ENCODE measurements at regions not wholly inside any gene's neighbourhood (a gene's known extent, or its start where the extent isn't known, plus 50 kb on each side); places are given as distances from the start of the nearest gene placed in this dataset.

DNA sequence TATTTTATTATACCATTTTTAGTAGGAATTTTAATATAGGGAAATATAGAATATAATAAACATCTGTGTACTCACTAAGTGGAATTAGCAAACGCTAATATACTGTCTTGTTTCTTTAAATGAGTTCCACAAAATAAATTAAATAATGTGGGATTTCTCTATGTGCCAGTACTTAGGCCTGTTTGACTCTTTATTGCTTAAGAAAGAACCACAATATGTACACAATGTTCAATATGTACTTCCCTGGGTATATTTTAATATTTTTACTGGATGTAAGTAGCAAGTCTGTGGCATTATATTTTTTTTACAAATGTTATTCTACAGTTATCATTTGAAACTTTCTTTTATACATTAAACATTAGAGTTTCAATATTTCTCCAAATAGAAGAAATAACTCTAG is 92.5 kb upstream of the CARD18 start:
- no peak for DNase-seq (ENCODE audit: low read depth in 2 of 2)

DNA sequence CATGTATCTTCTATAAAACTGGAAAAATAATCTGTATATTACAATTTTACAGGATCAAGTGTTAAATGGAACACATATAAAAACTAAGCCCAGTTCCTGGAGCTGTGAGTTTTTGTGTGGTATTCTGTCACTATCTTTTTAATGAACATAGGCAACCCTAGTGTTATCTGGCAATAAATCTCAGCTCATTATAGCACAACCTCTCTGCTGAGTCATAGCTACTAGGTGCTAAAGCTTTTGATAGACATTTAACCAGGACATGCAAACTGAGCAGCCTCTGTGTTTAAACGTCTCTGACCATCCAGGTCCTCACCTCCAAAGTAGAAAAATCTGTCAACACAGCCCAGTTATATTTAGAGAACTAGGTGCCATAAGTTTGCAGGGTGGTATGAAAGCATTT is 91.0 kb upstream of the CARD18 start:
- DNase-seq (ENCODE audit: low read depth in 2 of 2): no peak

DNA sequence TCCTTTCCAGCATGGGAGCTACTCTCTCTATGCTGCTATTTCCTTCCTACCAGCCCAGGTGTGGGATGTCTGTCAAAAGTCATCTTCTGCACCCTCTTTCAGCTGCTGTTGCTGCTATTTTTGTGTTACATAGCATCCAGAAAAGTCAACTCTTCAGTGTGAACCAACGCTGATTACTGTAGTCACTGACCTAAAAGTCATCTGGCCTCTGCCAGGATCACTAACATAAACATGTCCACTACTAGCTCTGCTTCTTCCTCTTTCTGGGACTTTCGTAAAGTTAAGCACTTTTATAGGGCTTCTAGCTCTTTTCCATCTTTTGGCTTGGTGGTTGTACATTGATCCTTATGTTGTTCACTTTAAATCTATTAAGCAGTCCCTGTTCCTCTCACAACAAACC is 90.2 kb upstream of the CARD18 start:
- DNase-seq (ENCODE audit: low read depth in 2 of 2): no peak

DNA sequence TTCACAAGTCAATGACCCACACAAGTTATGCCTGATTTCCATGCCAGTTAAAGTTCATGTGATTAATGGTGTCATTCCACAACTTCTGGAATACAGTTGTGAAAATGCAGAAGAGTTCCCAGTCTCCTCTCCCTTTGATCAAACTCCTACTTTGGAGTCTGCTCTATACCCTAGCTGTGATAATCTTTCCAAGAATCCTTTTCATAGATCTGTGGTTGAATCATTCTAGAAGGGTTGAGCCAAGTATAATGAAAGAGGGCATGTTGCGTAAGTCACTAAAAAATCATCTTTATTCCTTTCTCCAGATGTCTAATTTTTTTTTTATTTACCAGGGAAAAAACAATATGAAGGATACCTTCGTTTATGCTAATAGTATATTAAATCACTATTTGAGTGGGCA is 89.7 kb upstream of the CARD18 start:
- DNase-seq (ENCODE audit: low read depth in 2 of 2): no peak

DNA sequence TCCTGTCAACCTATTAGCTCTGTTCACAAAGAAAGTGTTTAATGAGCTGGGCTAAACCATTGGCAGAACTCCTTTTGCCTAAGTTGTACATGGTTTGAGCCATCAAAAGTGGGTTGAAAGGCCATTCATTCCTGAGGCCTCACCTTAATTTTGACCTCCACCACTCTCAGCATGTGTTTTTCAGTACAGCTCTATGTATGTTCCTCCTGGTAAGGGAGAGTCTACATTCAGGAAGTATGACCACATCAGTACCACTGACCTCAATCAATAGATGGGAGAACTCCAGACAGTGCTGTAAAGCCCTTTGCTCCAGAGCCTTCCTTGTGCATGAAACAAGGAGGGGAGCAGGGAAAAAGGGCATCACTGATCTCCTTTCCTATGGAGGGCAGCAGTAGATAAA is 87.8 kb upstream of the CARD18 start:
- no peak for DNase-seq (ENCODE audit: low read depth in 2 of 2)

DNA sequence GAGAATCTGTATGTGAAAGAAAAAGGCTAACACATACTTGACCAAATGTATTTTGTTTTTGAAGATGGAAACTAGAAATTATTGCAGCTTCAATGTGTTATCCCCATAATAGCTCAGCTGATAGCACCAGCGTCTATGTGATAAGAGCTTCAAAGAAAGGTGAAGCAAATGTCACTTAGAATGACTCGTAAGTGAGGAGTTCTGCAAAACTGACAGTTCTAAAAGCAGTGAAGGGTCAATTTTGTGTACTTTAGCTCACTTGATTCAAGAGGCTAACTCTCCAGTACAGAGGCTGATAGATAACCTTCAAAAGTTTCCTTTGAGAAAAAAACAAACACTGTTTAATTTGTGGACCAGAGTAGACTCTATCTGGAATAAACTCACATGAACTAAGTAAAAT is 87.2 kb upstream of the CARD18 start:
- no peak for DNase-seq (ENCODE audit: low read depth in 2 of 2)

DNA sequence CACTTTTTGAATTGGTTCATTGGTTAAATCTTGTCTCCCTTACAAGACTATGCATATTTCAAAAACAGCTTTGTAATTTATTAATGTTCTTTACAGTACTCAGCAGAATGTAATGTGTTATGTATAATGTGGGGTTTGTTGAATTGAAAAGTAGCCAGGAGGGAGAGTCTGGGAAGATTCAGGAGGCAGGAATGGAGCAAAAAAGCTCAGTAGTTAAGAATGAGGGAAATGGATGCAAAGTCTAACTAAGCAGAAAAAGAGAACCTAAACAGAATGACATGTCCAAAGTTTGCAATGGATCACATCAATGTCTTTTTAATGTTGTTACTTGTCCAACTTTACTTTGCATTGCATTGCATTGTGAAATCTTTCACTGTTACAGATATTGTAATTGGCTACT is 86.5 kb upstream of the CARD18 start:
- DNase-seq (ENCODE audit: low read depth in 2 of 2): no peak

DNA sequence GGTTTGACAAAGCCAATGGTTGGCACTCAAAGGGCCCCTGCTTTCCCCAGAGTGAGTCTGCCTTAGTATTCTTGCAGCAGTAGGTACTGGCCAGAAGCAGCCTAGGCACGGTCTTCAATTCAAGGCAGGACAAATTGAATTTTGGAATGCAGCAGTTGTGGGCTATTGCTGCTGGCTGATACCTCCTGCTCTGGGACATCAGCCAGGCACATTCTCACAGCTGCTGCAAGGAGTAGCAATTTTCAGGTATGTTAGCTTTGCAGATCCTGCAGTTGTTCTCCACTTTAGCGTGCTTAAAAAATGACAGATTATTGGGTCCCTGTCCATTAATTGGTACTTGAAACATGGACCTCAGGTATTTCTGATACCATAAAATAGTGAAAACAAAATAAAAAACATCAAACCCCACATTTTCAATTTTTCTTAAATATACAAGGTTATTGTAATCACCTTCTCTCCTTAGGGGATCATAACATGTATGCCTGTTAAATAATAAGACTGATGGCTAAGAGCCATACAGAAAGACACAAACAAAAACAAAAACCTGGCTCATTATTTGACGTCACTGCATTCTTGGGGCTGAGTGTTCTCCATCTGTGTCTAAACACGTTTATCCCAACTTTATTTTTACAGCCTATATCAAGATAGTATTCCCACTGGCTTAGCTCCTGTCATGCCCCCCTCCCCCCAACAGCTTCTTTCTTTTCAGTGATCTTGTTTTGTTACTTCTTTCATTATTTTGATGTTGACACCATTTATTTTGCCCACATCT is 85.1 kb upstream of the CARD18 start:
- DNase-seq (ENCODE audit: low read depth in 2 of 2): no peak

DNA sequence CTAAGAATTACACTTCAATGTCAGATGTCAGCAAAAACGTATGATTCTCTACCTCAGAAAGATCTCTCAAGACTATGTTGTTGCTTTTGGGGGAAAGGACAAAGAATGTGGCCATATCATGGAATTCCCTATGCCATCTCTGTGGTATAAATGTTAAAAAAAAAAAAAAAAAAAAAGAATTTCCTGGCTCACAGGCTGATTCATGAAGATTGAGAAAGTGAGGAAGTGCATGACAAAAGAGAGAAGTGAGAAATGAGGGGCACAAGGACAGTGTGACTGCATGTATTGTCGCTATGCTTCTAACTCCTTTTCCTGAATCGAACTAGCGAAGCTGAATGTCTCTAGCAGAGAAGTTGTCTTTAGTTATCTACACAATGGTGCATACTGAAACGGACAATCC is 80.6 kb upstream of the CARD18 start:
- DNase-seq (ENCODE audit: low read depth in 2 of 2): no peak

DNA sequence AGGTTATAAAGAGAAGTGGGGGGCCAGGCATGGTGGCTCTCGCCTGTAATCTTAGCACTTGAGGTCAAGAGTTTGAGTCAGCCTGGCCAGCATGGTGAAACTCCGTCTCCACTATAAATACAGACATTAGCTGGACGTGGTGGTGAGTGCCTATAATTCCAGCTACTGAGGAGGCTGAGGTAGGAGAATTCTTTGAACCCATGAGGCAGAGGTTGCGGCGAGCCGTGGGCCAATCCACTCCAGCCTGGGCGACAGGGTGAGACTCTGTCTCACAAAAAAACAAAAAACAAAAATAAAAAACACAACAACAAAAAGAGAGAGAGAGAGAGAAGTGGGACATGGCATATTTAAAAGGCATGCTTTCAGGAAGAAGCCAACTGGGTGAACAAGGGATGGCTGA is 80.1 kb upstream of the CARD18 start:
- no peak for DNase-seq (ENCODE audit: low read depth in 2 of 2)

DNA sequence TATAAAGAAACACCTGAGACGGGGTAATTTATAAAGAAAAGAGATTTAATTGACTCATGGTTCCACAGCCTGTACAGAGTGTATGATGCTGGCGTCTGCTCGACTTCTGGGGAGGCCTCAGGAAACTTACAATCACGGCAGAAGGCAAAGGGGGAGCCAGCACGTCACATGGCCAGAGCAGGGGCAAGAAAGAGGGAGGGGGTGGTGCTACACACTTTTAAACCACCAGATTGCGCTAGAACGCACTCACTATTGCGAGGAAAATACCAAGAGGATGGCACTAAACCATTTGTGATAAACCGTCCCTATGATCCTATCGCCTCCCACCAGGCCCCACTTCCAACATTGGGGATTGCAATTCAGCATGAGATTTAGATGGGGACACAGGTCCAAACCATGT is 79.7 kb upstream of the CARD18 start:
- no peak for DNase-seq (ENCODE audit: low read depth in 2 of 2)

DNA sequence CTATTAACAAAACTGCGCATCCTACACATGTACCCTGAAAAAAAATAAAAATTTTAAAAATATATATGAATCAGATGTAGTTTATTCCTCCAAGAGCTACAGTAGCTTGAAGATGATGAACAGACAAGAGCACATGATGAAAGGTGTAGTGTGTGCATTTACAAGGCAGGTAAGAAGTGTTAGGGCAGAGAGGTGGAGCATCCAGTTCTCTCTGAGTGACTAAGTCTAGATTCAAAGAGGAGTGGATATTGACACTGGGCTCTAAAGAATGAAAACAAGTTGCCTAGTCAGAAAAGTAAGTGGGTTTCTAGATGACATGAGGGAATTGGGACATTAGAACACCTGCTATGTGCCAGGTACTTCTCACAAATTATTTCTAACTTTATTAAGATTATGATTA is 76.0 kb upstream of the CARD18 start:
- DNase-seq (ENCODE audit: low read depth in 2 of 2): no peak

DNA sequence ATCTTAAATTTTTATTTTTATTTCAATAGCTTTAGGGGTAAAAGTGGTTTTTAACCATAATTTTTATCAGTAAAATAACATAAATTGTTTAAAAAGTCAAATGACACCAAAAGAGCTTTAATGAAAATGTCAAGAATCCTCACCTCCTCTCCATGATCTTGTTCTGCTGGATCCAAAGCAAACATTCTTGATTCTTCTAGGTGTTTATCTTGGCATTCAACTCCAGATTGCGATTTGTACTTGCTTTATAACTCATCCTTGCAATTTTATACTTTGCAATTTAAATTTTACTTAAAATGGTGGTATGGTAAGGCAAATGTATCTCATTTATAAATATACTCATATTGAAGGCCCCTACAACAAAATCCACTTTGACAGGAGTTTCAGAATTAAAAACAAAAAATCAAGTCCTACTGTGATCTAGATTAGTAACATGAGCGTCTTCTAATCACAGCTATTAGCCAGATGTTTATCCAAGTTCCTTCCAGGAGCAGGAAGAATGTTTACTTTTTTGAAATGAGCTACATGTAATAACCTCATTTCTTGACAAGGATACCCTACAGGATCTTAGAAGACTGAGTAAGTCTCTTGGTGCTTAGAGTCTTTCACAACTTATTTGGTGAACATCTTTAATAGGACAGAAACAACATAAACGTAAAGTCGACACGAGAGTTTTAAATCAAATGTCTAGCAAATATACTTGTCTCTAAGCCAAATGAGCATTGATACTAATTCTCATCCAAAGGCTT is 72.4 kb upstream of the CARD18 start:
- DNase-seq (ENCODE audit: low read depth in 2 of 2): no peak

DNA sequence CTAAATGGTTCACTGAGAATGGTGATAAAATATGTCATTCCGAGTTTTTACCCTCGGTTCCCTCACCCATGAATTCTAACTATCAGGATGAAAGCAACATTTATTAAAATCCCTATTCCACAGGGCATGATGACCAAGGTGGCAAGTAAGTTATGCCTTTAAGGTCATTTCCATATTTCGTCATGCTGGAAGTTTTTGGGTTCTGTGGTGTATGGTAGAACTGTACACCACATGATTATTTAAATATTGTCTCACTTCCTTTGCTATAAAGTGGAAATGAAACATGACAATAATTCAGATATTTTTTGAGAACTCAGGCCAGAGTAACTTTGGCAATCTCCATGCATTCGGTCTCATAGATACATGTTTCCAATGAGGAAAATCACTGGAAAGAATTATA is 68.5 kb upstream of the CARD18 start:
- DNase-seq (ENCODE audit: low read depth in 2 of 2): no peak

DNA sequence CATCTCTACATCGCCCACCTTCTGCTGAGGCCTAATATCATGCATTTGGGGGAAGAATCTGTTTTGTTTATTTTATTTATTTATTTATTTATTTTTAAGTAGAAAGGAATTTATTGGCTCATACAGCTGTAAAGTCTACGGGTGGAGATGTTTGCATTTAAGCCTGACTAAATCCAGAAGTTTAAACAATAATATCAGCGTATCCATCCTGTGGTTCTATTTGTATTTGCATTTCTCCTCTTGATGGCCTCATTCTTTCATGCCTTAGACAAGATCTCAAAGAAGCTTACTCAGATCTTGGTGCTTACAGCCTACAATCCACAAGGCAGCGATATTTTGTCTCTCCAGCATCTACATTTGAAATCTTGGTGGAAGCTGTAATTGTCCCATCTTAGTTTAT is 67.1 kb upstream of the CARD18 start:
- DNase-seq (ENCODE audit: low read depth in 2 of 2): no peak

DNA sequence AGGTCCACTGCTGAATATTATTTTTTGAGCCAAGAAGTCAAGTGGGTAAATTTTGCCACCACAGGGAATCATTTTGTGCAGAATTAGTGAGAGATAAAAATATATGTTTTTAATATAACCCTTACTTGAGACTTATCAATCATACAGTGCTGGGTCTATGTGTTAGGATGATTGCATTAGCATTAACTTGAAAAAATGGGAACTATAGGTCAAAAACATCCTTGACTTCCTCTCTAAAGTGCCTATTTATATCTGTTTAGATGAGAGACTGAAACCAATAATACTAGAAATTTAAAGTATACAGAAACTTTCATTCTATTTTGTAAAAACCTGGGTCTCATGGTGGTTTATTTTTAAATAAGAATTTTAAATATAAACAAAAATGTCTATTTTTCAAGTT is 65.1 kb upstream of the CARD18 start:
- no peak for DNase-seq (ENCODE audit: low read depth in 2 of 2)

DNA sequence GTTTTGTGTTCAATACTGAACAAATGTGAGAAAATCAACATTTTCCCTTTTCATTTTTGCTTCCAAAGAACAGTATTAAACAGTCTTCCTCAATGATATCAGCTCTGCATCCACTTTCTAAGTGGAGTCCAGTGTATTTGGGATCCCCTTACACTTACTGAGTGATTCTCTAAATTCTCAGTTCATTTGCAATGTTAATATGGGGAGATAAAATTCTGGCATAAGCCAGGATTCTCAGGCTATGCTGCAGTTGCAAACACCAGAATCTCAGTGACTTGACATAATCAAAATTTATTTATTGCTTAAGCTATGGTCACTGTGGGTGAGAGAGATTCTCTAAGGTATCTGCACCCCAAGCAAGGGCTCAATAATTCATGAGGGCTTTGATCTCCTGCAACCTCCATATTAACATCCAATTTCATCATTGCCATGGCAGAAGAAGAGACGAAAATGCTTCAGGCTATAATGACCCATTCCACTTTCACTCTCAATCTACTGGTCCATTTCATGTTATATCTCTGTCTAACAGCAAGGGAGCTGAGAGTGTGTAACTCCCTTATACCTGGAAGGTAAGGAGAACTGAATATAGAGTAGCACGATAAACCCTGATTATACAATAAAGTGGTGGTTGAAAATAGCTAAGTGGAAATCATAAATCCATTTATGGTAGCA is 64.1 kb upstream of the CARD18 start:
- no peak for DNase-seq (ENCODE audit: low read depth in 2 of 2)

DNA sequence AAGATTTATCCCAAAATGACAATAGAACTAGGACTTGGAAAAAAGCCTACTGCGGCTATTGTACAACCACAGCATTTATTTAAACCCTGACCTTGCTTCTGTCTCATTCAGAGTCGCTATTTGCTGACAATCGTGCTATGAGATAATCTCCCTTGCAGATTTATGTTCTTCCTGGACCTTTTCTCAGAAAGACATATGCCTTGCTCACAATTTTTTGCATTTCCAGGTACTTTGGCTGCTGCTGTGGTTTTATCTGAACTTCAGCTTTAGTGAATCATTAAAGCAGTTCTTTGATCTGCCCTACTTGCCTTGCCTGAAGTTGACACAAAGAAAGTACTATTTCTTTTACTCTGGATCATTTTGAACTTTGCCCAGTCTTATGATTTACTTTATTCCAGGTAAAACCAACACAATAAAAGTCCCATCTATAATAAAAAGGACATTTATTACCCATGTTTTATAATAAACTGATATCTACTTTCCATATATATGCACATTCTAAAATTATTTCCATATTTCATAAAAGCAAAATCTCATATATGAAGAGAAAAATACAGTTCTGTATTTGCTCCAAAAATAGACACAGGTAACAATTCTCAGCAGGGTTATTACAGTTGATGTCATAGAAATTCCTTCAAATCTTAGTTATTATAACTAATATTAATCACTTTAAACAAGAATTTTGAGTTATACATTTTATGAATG is 63.4 kb upstream of the CARD18 start:
- DNase-seq (ENCODE audit: low read depth in 2 of 2): no peak

DNA sequence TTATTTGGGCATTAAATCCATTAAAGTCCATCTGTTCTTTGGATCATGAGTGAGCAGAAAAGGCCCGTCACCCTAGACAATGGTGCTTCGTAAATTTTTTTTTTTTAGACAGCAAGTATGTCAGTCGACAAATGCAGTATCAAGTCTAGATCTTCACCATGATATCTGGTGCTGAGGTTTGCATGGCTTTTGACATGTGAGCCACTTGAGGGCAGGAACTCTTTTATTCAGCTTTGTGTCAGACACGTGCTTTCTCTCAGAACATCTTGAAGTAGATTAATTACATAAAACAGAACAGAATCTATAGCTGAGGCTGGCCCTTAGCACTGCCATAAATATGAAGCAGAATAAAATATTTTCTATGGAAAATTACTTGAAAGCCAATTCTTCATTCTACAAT is 62.9 kb upstream of the CARD18 start:
- DNase-seq (ENCODE audit: low read depth in 2 of 2): no peak

DNA sequence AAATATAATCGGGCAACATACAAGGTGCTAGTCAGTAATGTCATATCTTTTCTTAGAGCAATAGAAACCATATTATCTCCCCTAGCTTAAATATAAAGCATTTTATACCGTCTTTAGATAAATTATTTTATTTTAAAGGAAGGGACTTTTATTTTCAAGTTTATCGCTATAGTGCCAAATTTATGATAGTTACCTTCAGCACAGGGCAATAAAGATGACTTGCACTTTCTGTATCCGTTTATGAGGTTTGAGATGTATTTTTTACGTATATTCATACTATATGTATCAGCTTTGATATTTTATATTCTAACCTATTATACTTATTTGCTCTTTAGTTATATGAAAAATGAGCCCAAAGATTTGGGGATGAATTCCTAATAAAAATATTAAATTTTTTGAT is 61.6 kb upstream of the CARD18 start:
- no peak for DNase-seq (ENCODE audit: low read depth in 2 of 2)

DNA sequence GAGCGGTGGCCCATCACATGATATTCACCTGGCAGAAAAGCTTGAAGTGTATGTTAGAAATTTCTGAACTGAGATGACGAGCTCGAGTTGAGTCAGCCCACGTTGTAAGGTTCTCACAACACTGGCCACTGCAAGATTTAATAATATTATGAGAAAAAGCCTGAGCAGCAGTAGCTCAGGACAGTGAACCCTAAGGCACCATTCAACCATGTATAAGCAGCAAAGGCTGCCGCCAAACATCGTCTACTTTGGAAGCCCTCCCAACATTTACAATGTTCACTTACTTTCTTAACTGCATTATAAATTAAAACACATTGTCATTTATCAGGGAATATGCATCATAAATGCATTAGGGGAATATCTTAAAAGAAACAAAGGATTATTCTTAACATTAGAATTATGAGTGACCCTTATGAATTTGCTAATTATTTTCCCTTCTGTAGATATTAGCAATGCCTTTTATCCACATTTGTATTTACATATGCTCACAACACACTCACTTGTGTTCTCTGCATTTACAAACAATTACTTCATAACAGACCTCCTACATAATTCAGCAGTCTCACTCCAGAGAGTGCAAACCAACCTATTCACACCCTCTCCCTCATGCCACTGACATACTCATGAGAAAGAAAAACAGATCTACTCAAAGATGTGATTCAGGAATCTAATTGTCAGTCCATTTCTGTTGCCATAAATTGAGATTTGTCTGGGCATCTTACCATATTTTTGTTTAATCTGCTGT is 57.7 kb upstream of the CARD18 start:
- no peak for DNase-seq (ENCODE audit: low read depth in 2 of 2)

DNA sequence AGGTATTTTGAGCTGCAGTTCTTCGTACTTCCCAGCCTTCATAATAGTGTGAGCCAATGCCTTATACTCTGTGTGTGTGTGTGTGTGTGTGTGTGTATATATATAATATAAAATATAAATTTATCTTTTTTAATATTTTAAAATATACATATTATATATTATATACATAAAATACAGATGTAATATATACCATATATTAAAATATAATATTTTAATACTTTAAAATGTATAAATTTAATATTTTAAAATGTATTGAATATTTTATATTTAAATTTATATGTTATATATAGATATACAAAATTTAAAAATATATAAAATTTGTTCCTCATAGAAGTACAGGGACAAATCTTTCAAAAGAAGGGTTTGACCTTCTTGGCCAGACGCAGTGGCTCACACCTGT is 53.7 kb upstream of the CARD18 start:
- no peak for DNase-seq (ENCODE audit: low read depth in 2 of 2)
